Cardiac muscle cell (in vitro differentiated cells and primary cell): ENCODE measurements at regions not wholly inside any gene's neighbourhood (a gene's known extent, or its start where the extent isn't known, plus 50 kb on each side); places are given as distances from the start of the nearest gene placed in this dataset.

ENCODE experiments used
- DNase-seq, 2 donors: peaks; one replicate each; pipeline versions ENCODE4 v3.0.0 to v3.0.0-alpha.2; 2010 to 2017; ENCODE audit warnings: low read depth in 1 of 2, low spot score in 1 of 2
- H3K27ac ChIP-seq: fragments of 200-600 bp; sonication (generic); 2 replicates; pipeline ENCODE4 v1.5.1; 2016
- H3K27me3 ChIP-seq: fragments of 200-600 bp; sonication (generic); 2 replicates; pipeline ENCODE4 v1.6.0; 2016; ENCODE audit warnings: control low read depth
- H3K36me3 ChIP-seq: fragments of 200-600 bp; sonication (generic); 2 replicates; pipeline ENCODE4 v1.5.1; 2016; ENCODE audit warnings: control low read depth
- H3K4me1 ChIP-seq: fragments of 200-600 bp; sonication (generic); 2 replicates; pipeline ENCODE4 v1.8.1; 2017; ENCODE audit warnings: low read depth, mild to moderate bottlenecking, mixed run types
- H3K4me3 ChIP-seq: fragments of 200-600 bp; sonication (generic); 2 replicates; pipeline ENCODE4 v1.5.1; 2016; ENCODE audit warnings: mild to moderate bottlenecking
- H3K9me3 ChIP-seq: fragments of 200-600 bp; sonication (generic); 2 replicates; pipeline ENCODE4 v1.5.1; 2017; ENCODE audit warnings: low read depth, mild to moderate bottlenecking, control low read depth
- CTCF ChIP-seq: IDR thresholded peaks from 2 replicates; pipeline ENCODE4 v1.5.1; 2012; ENCODE audit warnings: low read depth, mild to moderate bottlenecking, low read length

GRCh38 chr1:195275710-195276109 lies 1332.5 kb downstream of the KCNT2 start:
- no peak overlapping the region for H3K27ac ChIP-seq
- H3K36me3 ChIP-seq, result no peaks in the 10 kb centered on the region
- DNase-seq, result no peak
- no peaks in the 10 kb centered on the region for H3K9me3 ChIP-seq
- H3K27me3 ChIP-seq, result no peaks in the 10 kb centered on the region
- H3K4me1 ChIP-seq, result no peaks in the 10 kb centered on the region
- no peak overlapping the region for H3K4me3 ChIP-seq
- no peak for TF ChIP-seq CTCF

- H3K27me3 ChIP-seq, result no peaks in the 10 kb centered on the region
- DNase-seq, result no peak
These were observed 1356.3 kb downstream of the KCNT2 start for GRCh38 chr1:195251900-195252299.

GRCh38 chr1:195243492-195243891 lies 1364.7 kb downstream of the KCNT2 start:
- no peaks in the 10 kb centered on the region for H3K9me3 ChIP-seq
- no peak overlapping the region for H3K27ac ChIP-seq
- no peak overlapping the region for H3K4me3 ChIP-seq
- no peaks in the 10 kb centered on the region for H3K36me3 ChIP-seq
- DNase-seq, result no peak
- no peak for TF ChIP-seq CTCF
- no peaks in the 10 kb centered on the region for H3K4me1 ChIP-seq
- H3K27me3 ChIP-seq, result no peaks in the 10 kb centered on the region

More at GRCh38 chr1:195251900-195252299, 1356.3 kb downstream of the KCNT2 start:
- Histone ChIP-seq H3K27ac (no peak overlapping the region), H3K9me3 (no peaks in the 10 kb centered on the region), H3K4me3 (no peak overlapping the region), H3K4me1 (no peaks in the 10 kb centered on the region), H3K36me3 (no peaks in the 10 kb centered on the region)
- no peak for TF ChIP-seq CTCF

- Histone ChIP-seq H3K27ac (no peak overlapping the region), H3K27me3 (no peaks in the 10 kb centered on the region), H3K4me3 (no peak overlapping the region), H3K36me3 (no peaks in the 10 kb centered on the region), H3K4me1 (no peaks in the 10 kb centered on the region), H3K9me3 (no peaks in the 10 kb centered on the region)
- DNase-seq, result no peak
- no peak for TF ChIP-seq CTCF
These were observed 1367.2 kb downstream of the KCNT2 start for GRCh38 chr1:195241066-195241465.

- Histone ChIP-seq H3K27me3 (no peaks in the 10 kb centered on the region), H3K4me1 (no peaks in the 10 kb centered on the region), H3K27ac (no peak overlapping the region), H3K9me3 (no peaks in the 10 kb centered on the region), H3K36me3 (no peaks in the 10 kb centered on the region), H3K4me3 (no peak overlapping the region)
- no peak for TF ChIP-seq CTCF
- DNase-seq, result no peak
These were observed 1369.9 kb downstream of the KCNT2 start for GRCh38 chr1:195238313-195238712.
